ENCODE measurements at regions not wholly inside any gene's neighbourhood (a gene's known extent, or its start where the extent isn't known, plus 50 kb on each side); places are given as distances from the start of the nearest gene placed in this dataset.

GRCh38 chr1:62962014-62962812 lies 178.3 kb downstream of the ATG4C start:
- no peak overlapping the region for H3K4me3 ChIP-seq (ENCODE audit: low read depth, low read length)
- ATAC-seq (ENCODE audit: low read depth in 2 of 2) (no peak), DNase-seq (no peak)
- no peak overlapping the region for H3K27ac Mint-ChIP-seq
- H3K36me3 Mint-ChIP-seq = no peaks in the 10 kb centered on the region
- H3K27ac ChIP-seq (ENCODE audit: insufficient read depth, low read length, poor library complexity, severe bottlenecking) = no peak overlapping the region
- no peaks in the 10 kb centered on the region for H3K36me3 ChIP-seq (ENCODE audit: control insufficient read depth, insufficient read depth, low read length)
- no peak overlapping the region for H3K4me3 Mint-ChIP-seq
- peaks cover 13% of the 10 kb centered on the region for H3K27me3 Mint-ChIP-seq
- no peaks in the 10 kb centered on the region for H3K27me3 ChIP-seq (ENCODE audit: control insufficient read depth, insufficient read depth, low read length)
- no peaks in the 10 kb centered on the region for H3K4me1 Mint-ChIP-seq
- H3K4me1 ChIP-seq (ENCODE audit: control insufficient read depth, insufficient read depth, low read length, poor library complexity, severe bottlenecking) = no peaks in the 10 kb centered on the region
- H3K9me3 ChIP-seq (ENCODE audit: control insufficient read depth in 2 of 2, low read length in 2 of 2) = no peaks in the 10 kb centered on the region
- peaks cover 0 to 2% (median 0%) of the 10 kb centered on the region in 7 donors for H3K9me3 Mint-ChIP-seq

GRCh38 chr1:62962901-62963776 lies 179.2 kb downstream of the ATG4C start:
- ATAC-seq (ENCODE audit: low read depth in 2 of 2) (no peak), DNase-seq (peak in 1 of 3 donors; percentile 28)
- Histone ChIP-seq H3K9me3 (ENCODE audit: control insufficient read depth in 2 of 2, low read length in 2 of 2) (no peaks in the 10 kb centered on the region), H3K4me3 (ENCODE audit: low read depth, low read length) (no peak overlapping the region), H3K4me1 (ENCODE audit: control insufficient read depth, insufficient read depth, low read length, poor library complexity, severe bottlenecking) (no peaks in the 10 kb centered on the region), H3K27me3 (ENCODE audit: control insufficient read depth, insufficient read depth, low read length) (no peaks in the 10 kb centered on the region), H3K36me3 (ENCODE audit: control insufficient read depth, insufficient read depth, low read length) (no peaks in the 10 kb centered on the region), H3K27ac (ENCODE audit: insufficient read depth, low read length, poor library complexity, severe bottlenecking) (no peak overlapping the region)
- Mint-ChIP-seq H3K27ac (no peak overlapping the region), H3K27me3 (peaks cover 5% of the 10 kb centered on the region), H3K4me3 (no peak overlapping the region), H3K36me3 (no peaks in the 10 kb centered on the region), H3K4me1 (no peaks in the 10 kb centered on the region), H3K9me3 (peaks cover 0 to 2% (median 0%) of the 10 kb centered on the region in 7 donors)

GRCh38 chr1:62964141-62964540 lies 180.2 kb downstream of the ATG4C start:
- Histone ChIP-seq H3K27me3 (ENCODE audit: control insufficient read depth, insufficient read depth, low read length) (no peaks in the 10 kb centered on the region), H3K4me1 (ENCODE audit: control insufficient read depth, insufficient read depth, low read length, poor library complexity, severe bottlenecking) (no peaks in the 10 kb centered on the region), H3K4me3 (ENCODE audit: low read depth, low read length) (no peak overlapping the region), H3K27ac (ENCODE audit: insufficient read depth, low read length, poor library complexity, severe bottlenecking) (no peak overlapping the region), H3K9me3 (ENCODE audit: control insufficient read depth in 2 of 2, low read length in 2 of 2) (no peaks in the 10 kb centered on the region), H3K36me3 (ENCODE audit: control insufficient read depth, insufficient read depth, low read length) (no peaks in the 10 kb centered on the region)
- DNase-seq (no peak), ATAC-seq (ENCODE audit: low read depth in 2 of 2) (no peak)
- Mint-ChIP-seq H3K36me3 (no peaks in the 10 kb centered on the region), H3K9me3 (peaks cover 0 to 2% (median 0%) of the 10 kb centered on the region in 7 donors), H3K4me1 (no peaks in the 10 kb centered on the region), H3K27ac (no peak overlapping the region), H3K4me3 (no peak overlapping the region), H3K27me3 (peaks cover 5% of the 10 kb centered on the region)

- Mint-ChIP-seq H3K36me3 (no peaks in the 10 kb centered on the region), H3K27ac (no peak overlapping the region), H3K4me1 (no peaks in the 10 kb centered on the region), H3K4me3 (no peak overlapping the region), H3K9me3 (peaks cover 0 to 3% (median 0%) of the 10 kb centered on the region in 7 donors), H3K27me3 (peaks cover 2% of the 10 kb centered on the region)
- Histone ChIP-seq H3K9me3 (ENCODE audit: control insufficient read depth in 2 of 2, low read length in 2 of 2) (no peaks in the 10 kb centered on the region), H3K36me3 (ENCODE audit: control insufficient read depth, insufficient read depth, low read length) (no peaks in the 10 kb centered on the region), H3K27ac (ENCODE audit: insufficient read depth, low read length, poor library complexity, severe bottlenecking) (no peak overlapping the region), H3K4me1 (ENCODE audit: control insufficient read depth, insufficient read depth, low read length, poor library complexity, severe bottlenecking) (no peaks in the 10 kb centered on the region), H3K4me3 (ENCODE audit: low read depth, low read length) (no peak overlapping the region), H3K27me3 (ENCODE audit: control insufficient read depth, insufficient read depth, low read length) (no peaks in the 10 kb centered on the region)
- no peak for DNase-seq
- ATAC-seq (ENCODE audit: low read depth in 2 of 2) = no peak
Measured at GRCh38 chr1:62967031-62967430, 183.1 kb downstream of the ATG4C start.

GRCh38 chr1:62977366-62977765 lies 193.4 kb downstream of the ATG4C start:
- H3K4me3 ChIP-seq (ENCODE audit: low read depth, low read length) = no peak overlapping the region
- no peak overlapping the region for H3K4me3 Mint-ChIP-seq
- DNase-seq (no peak), ATAC-seq (ENCODE audit: low read depth in 2 of 2) (no peak)
- no peaks in the 10 kb centered on the region for H3K36me3 Mint-ChIP-seq
- H3K36me3 ChIP-seq (ENCODE audit: control insufficient read depth, insufficient read depth, low read length) = no peaks in the 10 kb centered on the region
- no peak overlapping the region for H3K27ac ChIP-seq (ENCODE audit: insufficient read depth, low read length, poor library complexity, severe bottlenecking)
- H3K27me3 ChIP-seq (ENCODE audit: control insufficient read depth, insufficient read depth, low read length) = no peaks in the 10 kb centered on the region
- no peaks in the 10 kb centered on the region for H3K9me3 ChIP-seq (ENCODE audit: control insufficient read depth in 2 of 2, low read length in 2 of 2)
- H3K4me1 ChIP-seq (ENCODE audit: control insufficient read depth, insufficient read depth, low read length, poor library complexity, severe bottlenecking) = no peaks in the 10 kb centered on the region
- H3K9me3 Mint-ChIP-seq = peaks cover 0 to 1% (median 0%) of the 10 kb centered on the region in 7 donors
- no peak overlapping the region for H3K27ac Mint-ChIP-seq
- H3K27me3 Mint-ChIP-seq = peaks cover 5% of the 10 kb centered on the region
- no peaks in the 10 kb centered on the region for H3K4me1 Mint-ChIP-seq

GRCh38 chr1:62978741-62979140 lies 194.8 kb downstream of the ATG4C start:
- Mint-ChIP-seq H3K9me3 (peaks cover 0 to 1% (median 0%) of the 10 kb centered on the region in 7 donors), H3K36me3 (no peaks in the 10 kb centered on the region), H3K4me3 (no peak overlapping the region), H3K27me3 (peaks cover 5% of the 10 kb centered on the region), H3K4me1 (no peaks in the 10 kb centered on the region), H3K27ac (no peak overlapping the region)
- DNase-seq (no peak), ATAC-seq (ENCODE audit: low read depth in 2 of 2) (no peak)
- Histone ChIP-seq H3K4me1 (ENCODE audit: control insufficient read depth, insufficient read depth, low read length, poor library complexity, severe bottlenecking) (no peaks in the 10 kb centered on the region), H3K4me3 (ENCODE audit: low read depth, low read length) (no peak overlapping the region), H3K27me3 (ENCODE audit: control insufficient read depth, insufficient read depth, low read length) (no peaks in the 10 kb centered on the region), H3K27ac (ENCODE audit: insufficient read depth, low read length, poor library complexity, severe bottlenecking) (no peak overlapping the region), H3K9me3 (ENCODE audit: control insufficient read depth in 2 of 2, low read length in 2 of 2) (no peaks in the 10 kb centered on the region), H3K36me3 (ENCODE audit: control insufficient read depth, insufficient read depth, low read length) (no peaks in the 10 kb centered on the region)

- Mint-ChIP-seq H3K36me3 (no peaks in the 10 kb centered on the region), H3K27me3 (peaks cover 5% of the 10 kb centered on the region), H3K9me3 (peaks cover 0 to 2% (median 0%) of the 10 kb centered on the region in 7 donors), H3K27ac (no peak overlapping the region), H3K4me1 (no peaks in the 10 kb centered on the region), H3K4me3 (no peak overlapping the region)
- Histone ChIP-seq H3K27ac (ENCODE audit: insufficient read depth, low read length, poor library complexity, severe bottlenecking) (no peak overlapping the region), H3K4me1 (ENCODE audit: control insufficient read depth, insufficient read depth, low read length, poor library complexity, severe bottlenecking) (no peaks in the 10 kb centered on the region), H3K36me3 (ENCODE audit: control insufficient read depth, insufficient read depth, low read length) (no peaks in the 10 kb centered on the region), H3K27me3 (ENCODE audit: control insufficient read depth, insufficient read depth, low read length) (peaks cover 3% of the 10 kb centered on the region), H3K9me3 (ENCODE audit: control insufficient read depth in 2 of 2, low read length in 2 of 2) (no peaks in the 10 kb centered on the region), H3K4me3 (ENCODE audit: low read depth, low read length) (no peak overlapping the region)
- DNase-seq (no peak), ATAC-seq (ENCODE audit: low read depth in 2 of 2) (no peak)
Measured at GRCh38 chr1:62981434-62981833, 197.5 kb downstream of the ATG4C start.
